IMR-90 (cell line): ENCODE measurements at regions not wholly inside any gene's neighbourhood (a gene's known extent, or its start where the extent isn't known, plus 50 kb on each side); places are given as distances from the start of the nearest gene placed in this dataset.
"Not testable (repeated sequence)": the region's sequence is repeated elsewhere in the genome, so short reads cannot be mapped to it uniquely, and the experiment has no call there.

Experiments
- ATAC-seq: fragments of 200-7000 bp; cut with Tn5 transposase; 2 replicates; pipeline ENCODE4 v1.9.1; 2020; ENCODE audit warnings: low read depth, mild to moderate bottlenecking, moderate library complexity
- BruUV-seq: library from RNA; stranded (reverse); fragments of 400-500 nt; replicated peaks from 2 replicates; lab custom pipeline; 2021; lab: Mats Ljungman, UMichigan
- CTCF ChIA-PET: fragments of 300-600 bp; formaldehyde crosslinking; extraction: SDS; loops from one replicate; lab custom pipeline; 2021; ENCODE audit warnings: antibody characterized with exemption; lab: Yijun Ruan, JAX
- POLR2A ChIA-PET: fragments of 300-600 bp; sonication (Branson Sonifier 250); formaldehyde crosslinking; loops from one replicate; lab custom pipeline; 2022; ENCODE audit warnings: antibody characterized with exemption; ENCODE audit not compliant: unreplicated experiment; lab: Charles Lee
- DNase-seq: peaks from one replicate; pipeline ENCODE4 v3.0.0; 2013
- H2AFZ ChIP-seq: replicated peaks from 2 replicates; pipeline ENCODE3; 2013; ENCODE audit warnings: low read length, mild to moderate bottlenecking; ENCODE audit not compliant: poor library complexity
- H2AK5ac ChIP-seq: 2 replicates; pipeline ENCODE4 v1.6.1; 2013; ENCODE audit warnings: low read depth, low read length, inconsistent platforms
- H2AK9ac ChIP-seq: replicated peaks from 2 replicates; pipeline ENCODE3; 2013; ENCODE audit warnings: mild to moderate bottlenecking, low read depth, low read length, moderate library complexity; ENCODE audit not compliant: poor library complexity
- H2BK120ac ChIP-seq: 2 replicates; pipeline ENCODE4 v1.6.1; 2013; ENCODE audit warnings: low read depth, low read length, inconsistent platforms
- H2BK15ac ChIP-seq: 3 replicates; pipeline ENCODE4 v1.6.1; 2013; ENCODE audit warnings: low read depth, low read length, inconsistent platforms
- H2BK20ac ChIP-seq: 2 replicates; pipeline ENCODE4 v1.6.1; 2013; ENCODE audit warnings: low read depth, mild to moderate bottlenecking, inconsistent platforms, low read length, moderate library complexity
- H2BK5ac ChIP-seq: 2 replicates; pipeline ENCODE4 v1.6.1; 2013; ENCODE audit warnings: mild to moderate bottlenecking, low read depth, low read length, inconsistent platforms; ENCODE audit not compliant: poor library complexity, severe bottlenecking
- H3K14ac ChIP-seq: replicated peaks from 2 replicates; pipeline ENCODE4 v1.6.1; 2013; ENCODE audit warnings: low read depth, low read length, inconsistent platforms
- H3K18ac ChIP-seq: 2 replicates; pipeline ENCODE4 v1.6.1; 2013; ENCODE audit warnings: low read depth, low read length, control low read depth
- H3K23ac ChIP-seq: 2 replicates; pipeline ENCODE4 v1.6.1; 2013; ENCODE audit warnings: low read depth, low read length, inconsistent platforms
- H3K27ac ChIP-seq: 2 replicates; pipeline ENCODE4 v1.5.1; 2013; ENCODE audit warnings: mild to moderate bottlenecking, control low read depth, low read length; ENCODE audit not compliant: insufficient read depth
- H3K27me3 ChIP-seq: 2 replicates; pipeline ENCODE4 v1.6.1; 2013; ENCODE audit warnings: low read length; ENCODE audit not compliant: control insufficient read depth, insufficient read depth
- H3K36me3 ChIP-seq: 2 replicates; pipeline ENCODE4 v1.6.1; 2013; ENCODE audit warnings: low read length, mixed read lengths; ENCODE audit not compliant: control insufficient read depth, insufficient read depth
- H3K4ac ChIP-seq: 2 replicates; pipeline ENCODE4 v1.6.1; 2013; ENCODE audit warnings: low read depth, low read length, inconsistent platforms
- H3K4me1 ChIP-seq: 2 replicates; pipeline ENCODE4 v1.6.1; 2013; ENCODE audit warnings: low read length, mixed read lengths; ENCODE audit not compliant: control insufficient read depth, insufficient read depth
- H3K4me2 ChIP-seq: 2 replicates; pipeline ENCODE4 v1.6.1; 2013; ENCODE audit warnings: low read depth, mild to moderate bottlenecking, control low read depth, low read length, moderate library complexity
- H3K4me3 ChIP-seq: 2 replicates; pipeline ENCODE4 v1.5.1; 2013; ENCODE audit warnings: low read depth, mild to moderate bottlenecking, control low read depth, low read length, moderate library complexity; ENCODE audit not compliant: insufficient read depth
- H3K56ac ChIP-seq: 2 replicates; pipeline ENCODE4 v1.6.1; 2013; ENCODE audit warnings: low read length, inconsistent platforms; ENCODE audit not compliant: insufficient read depth; ENCODE audit errors: extremely low read depth
- H3K79me1 ChIP-seq, 2 experiments: 2 replicates each; pipeline ENCODE4 v1.6.1; 2013; ENCODE audit warnings: low read length in 2 of 2, inconsistent platforms in 1 of 2, low read depth in 1 of 2
- H3K9ac ChIP-seq: 2 replicates; pipeline ENCODE4 v1.6.1; 2013; ENCODE audit warnings: low read depth, low read length, control low read depth
- H3K9me1 ChIP-seq: 2 replicates; pipeline ENCODE4 v1.6.1; 2013; ENCODE audit warnings: low read length, inconsistent platforms; ENCODE audit not compliant: insufficient read depth
- H3K9me3 ChIP-seq: 2 replicates; pipeline ENCODE4 v1.6.1; 2013; ENCODE audit warnings: low read length; ENCODE audit not compliant: control insufficient read depth, insufficient read depth
- H4K20me1 ChIP-seq: 2 replicates; pipeline ENCODE4 v1.6.1; 2013; ENCODE audit warnings: low read length, inconsistent platforms; ENCODE audit not compliant: insufficient read depth
- H4K5ac ChIP-seq: 2 replicates; pipeline ENCODE4 v1.6.1; 2013; ENCODE audit warnings: mild to moderate bottlenecking, low read depth, low read length, control low read depth
- H4K8ac ChIP-seq, 2 experiments: 2 replicates each; pipeline ENCODE4 v1.6.1; 2013; ENCODE audit warnings: low read depth in 2 of 2, low read length in 2 of 2, control low read depth in 1 of 2, inconsistent platforms in 1 of 2
- H4K91ac ChIP-seq: 2 replicates; pipeline ENCODE4 v1.6.1; 2013; ENCODE audit warnings: low read depth, low read length, inconsistent platforms; ENCODE audit not compliant: insufficient read depth
- dilution Hi-C: fragments of 300-500 bp; cut with HindIII; formaldehyde crosslinking; loops from one replicate; pipeline ENCODE4 v1.14.3; 2018; ENCODE audit warnings: low sequenced_read_pairs; ENCODE audit not compliant: unreplicated experiment
- in situ Hi-C: fragments of 300-500 bp; cut with MboI; formaldehyde crosslinking; loops from 3 replicates; pipeline ENCODE4 v1.14.3; 2019; ENCODE audit warnings: low sequenced_read_pairs, inconsistent platforms, mixed read lengths
- intact Hi-C: fragments of 100-400 bp; cut with micrococcal nuclease; formaldehyde crosslinking; loops from 2 replicates; pipeline ENCODE4 v1.10.0; 2022

GRCh38 chr18:38153116-38153515, 587.5 kb upstream of the CELF4 start:
- DNase-seq, H3K56ac ChIP-seq, H2BK20ac ChIP-seq, in situ Hi-C loops, H4K8ac ChIP-seq, ATAC-seq, dilution Hi-C loops, POLR2A ChIA-PET, H2AK9ac ChIP-seq, H3K27me3 ChIP-seq, H2BK120ac ChIP-seq, H3K4me3 ChIP-seq, H2BK15ac ChIP-seq, H3K9ac ChIP-seq, H3K23ac ChIP-seq, H3K4me2 ChIP-seq, H3K18ac ChIP-seq, H3K36me3 ChIP-seq, H3K4me1 ChIP-seq, BruUV-seq, intact Hi-C loops, CTCF ChIA-PET, H4K20me1 ChIP-seq, H2AK5ac ChIP-seq, H3K9me1 ChIP-seq, H3K9me3 ChIP-seq, H3K4ac ChIP-seq, H2AFZ ChIP-seq, H2BK5ac ChIP-seq, H3K14ac ChIP-seq, H3K27ac ChIP-seq, H4K91ac ChIP-seq, H4K5ac ChIP-seq, H3K79me1 ChIP-seq: not testable (repeated sequence)
